OCI-LY7 (cell line): ENCODE measurements at regions not wholly inside any gene's neighbourhood (a gene's known extent, or its start where the extent isn't known, plus 50 kb on each side); places are given as distances from the start of the nearest gene placed in this dataset.

Experiments
- BruUV-seq: library from RNA; stranded (reverse); fragments of 400-500 nt; replicated peaks from 2 replicates; lab custom pipeline; 2021; lab: Mats Ljungman, UMichigan
- CTCF ChIA-PET: fragments of 300-600 bp; sonication (Branson Sonifier 250); formaldehyde crosslinking; loops from one replicate; lab custom pipeline; 2022; ENCODE audit warnings: antibody characterized with exemption; ENCODE audit not compliant: unreplicated experiment; lab: Charles Lee
- POLR2A ChIA-PET: fragments of 300-600 bp; sonication (Branson Sonifier 250); formaldehyde crosslinking; loops from one replicate; lab custom pipeline; 2022; ENCODE audit warnings: antibody characterized with exemption; lab: Charles Lee
- DNase-seq: peaks from one replicate; pipeline ENCODE4 v3.0.0-alpha.2; 2015; ENCODE audit warnings: low spot score
- H2AFZ ChIP-seq: fragments of 200-600 bp; sonication (generic), shearing (Covaris generic); 2 replicates; pipeline ENCODE4 v1.6.1; 2014; ENCODE audit warnings: mild to moderate bottlenecking, antibody characterized with exemption, low read length, moderate library complexity
- H3K27ac ChIP-seq: fragments of 200-600 bp; sonication (generic); 2 replicates; pipeline ENCODE4 v1.5.1; 2014; ENCODE audit warnings: mixed run types, low read depth, mild to moderate bottlenecking, moderate library complexity, low read length, inconsistent platforms; ENCODE audit not compliant: poor library complexity, severe bottlenecking
- H3K36me3 ChIP-seq: fragments of 200-600 bp; sonication (generic); 2 replicates; pipeline ENCODE4 v1.6.1; 2014; ENCODE audit warnings: mild to moderate bottlenecking, antibody characterized with exemption, low read length, moderate library complexity, mixed read lengths; ENCODE audit not compliant: insufficient read depth
- H3K4me1 ChIP-seq: fragments of 200-600 bp; sonication (generic); 2 replicates; pipeline ENCODE4 v1.5.1; 2014; ENCODE audit warnings: mild to moderate bottlenecking, low read length; ENCODE audit not compliant: insufficient read depth, poor library complexity, severe bottlenecking
- H3K4me2 ChIP-seq: fragments of 200-600 bp; sonication (generic); 2 replicates; pipeline ENCODE4 v1.6.1; 2014; ENCODE audit warnings: mild to moderate bottlenecking, low read length
- H3K4me3 ChIP-seq: fragments of 200-600 bp; sonication (generic); 2 replicates; pipeline ENCODE4 v1.5.1; 2014; ENCODE audit warnings: mild to moderate bottlenecking, low read depth, low read length; ENCODE audit not compliant: poor library complexity, severe bottlenecking
- H3K79me2 ChIP-seq: fragments of 200-600 bp; sonication (generic); 2 replicates; pipeline ENCODE4 v1.6.1; 2016; ENCODE audit warnings: low read depth, mild to moderate bottlenecking, low read length, moderate library complexity, mixed read lengths; ENCODE audit not compliant: insufficient read depth
- H3K9me2 ChIP-seq: fragments of 200-600 bp; sonication (generic); 2 replicates; pipeline ENCODE4 v1.6.1; 2016; ENCODE audit warnings: mild to moderate bottlenecking, low read length, mixed read lengths; ENCODE audit not compliant: insufficient read depth
- H3K9me3 ChIP-seq: fragments of 200-600 bp; sonication (generic); 2 replicates; pipeline ENCODE4 v1.6.1; 2014; ENCODE audit warnings: mild to moderate bottlenecking, mixed run types, low read length, mixed read lengths
- H4K20me1 ChIP-seq: fragments of 200-600 bp; sonication (generic); 2 replicates; pipeline ENCODE4 v1.6.1; 2014; ENCODE audit warnings: mild to moderate bottlenecking, antibody characterized with exemption, low read length, moderate library complexity, mixed read lengths; ENCODE audit not compliant: insufficient read depth
- EZH2phosphoT487 ChIP-seq: fragments of 200-600 bp; sonication (generic); IDR thresholded peaks from 2 replicates; pipeline ENCODE4 v1.6.1; 2018; ENCODE audit warnings: low read depth, borderline replicate concordance, mild to moderate bottlenecking, mixed run types, antibody characterized with exemption, low read length, moderate library complexity, mixed read lengths
- intact Hi-C: fragments of 100-400 bp; cut with micrococcal nuclease; formaldehyde crosslinking; loops from one replicate; pipeline ENCODE4 v1.10.0; 2022; ENCODE audit not compliant: unreplicated experiment
- TF ChIP-seq, protein P1 (sequence below): fragments of 200-600 bp; sonication (generic); conservative IDR thresholded peaks from 2 replicates; pipeline ENCODE4 v1.5.1; 2014; ENCODE audit warnings: mild to moderate bottlenecking, antibody characterized with exemption, low read length, moderate library complexity, mixed read lengths

DNA sequence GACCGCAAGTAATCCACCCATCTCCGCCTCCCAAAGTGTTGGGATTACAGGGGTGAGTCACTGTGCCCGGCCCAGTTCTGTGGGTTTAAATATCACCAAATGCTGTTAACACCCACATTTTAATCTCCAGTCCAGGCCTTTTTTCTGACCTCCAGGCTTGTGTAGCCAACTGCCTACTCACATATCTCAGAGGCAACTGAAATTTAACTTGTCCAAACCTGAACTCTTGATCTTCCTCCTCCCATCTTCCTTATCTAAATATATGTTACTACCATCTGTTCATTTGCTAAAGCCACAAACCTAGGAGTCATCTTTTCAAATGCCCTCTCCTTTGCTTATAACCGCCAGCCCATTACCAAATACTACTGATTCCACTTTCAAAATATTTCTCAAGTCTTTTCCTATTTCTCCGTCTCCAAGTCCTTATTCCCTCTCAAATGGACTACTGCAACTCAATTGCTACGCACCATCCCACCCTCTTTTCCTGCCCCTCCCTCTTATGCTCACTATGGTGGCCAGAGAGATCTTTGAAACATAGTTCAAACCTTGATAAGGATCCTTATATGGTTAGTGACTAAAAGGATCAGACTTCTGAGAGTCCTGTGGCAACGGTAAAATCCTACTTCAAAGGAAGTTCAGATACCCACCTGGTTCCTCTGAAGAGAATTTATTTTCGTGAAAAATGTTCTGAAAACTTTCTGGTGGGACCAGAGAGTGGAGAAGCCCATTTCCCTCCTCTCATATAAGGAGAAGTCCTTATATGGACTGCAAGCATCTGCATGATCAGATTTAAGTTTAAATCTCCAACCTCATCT, 78.5 kb upstream of the CDC42BPA start:
- no peak for DNase-seq
- no peaks in the 10 kb centered on the region for H3K4me1 ChIP-seq
- H3K79me2 ChIP-seq: no peaks in the 10 kb centered on the region
- POLR2A ChIA-PET: no interaction called here
- intact Hi-C loops: no loop called here
- H3K4me3 ChIP-seq: no peak overlapping the region
- no TSS peak for BruUV-seq
- CTCF ChIA-PET: no interaction called here
- H3K9me3 ChIP-seq: no peaks in the 10 kb centered on the region
- no peak for TF ChIP-seq EZH2phosphoT487
- TF ChIP-seq, protein P1, sequence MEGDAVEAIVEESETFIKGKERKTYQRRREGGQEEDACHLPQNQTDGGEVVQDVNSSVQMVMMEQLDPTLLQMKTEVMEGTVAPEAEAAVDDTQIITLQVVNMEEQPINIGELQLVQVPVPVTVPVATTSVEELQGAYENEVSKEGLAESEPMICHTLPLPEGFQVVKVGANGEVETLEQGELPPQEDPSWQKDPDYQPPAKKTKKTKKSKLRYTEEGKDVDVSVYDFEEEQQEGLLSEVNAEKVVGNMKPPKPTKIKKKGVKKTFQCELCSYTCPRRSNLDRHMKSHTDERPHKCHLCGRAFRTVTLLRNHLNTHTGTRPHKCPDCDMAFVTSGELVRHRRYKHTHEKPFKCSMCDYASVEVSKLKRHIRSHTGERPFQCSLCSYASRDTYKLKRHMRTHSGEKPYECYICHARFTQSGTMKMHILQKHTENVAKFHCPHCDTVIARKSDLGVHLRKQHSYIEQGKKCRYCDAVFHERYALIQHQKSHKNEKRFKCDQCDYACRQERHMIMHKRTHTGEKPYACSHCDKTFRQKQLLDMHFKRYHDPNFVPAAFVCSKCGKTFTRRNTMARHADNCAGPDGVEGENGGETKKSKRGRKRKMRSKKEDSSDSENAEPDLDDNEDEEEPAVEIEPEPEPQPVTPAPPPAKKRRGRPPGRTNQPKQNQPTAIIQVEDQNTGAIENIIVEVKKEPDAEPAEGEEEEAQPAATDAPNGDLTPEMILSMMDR: no peak
- no peaks in the 10 kb centered on the region for H3K36me3 ChIP-seq
- no peak overlapping the region for H2AFZ ChIP-seq
- H4K20me1 ChIP-seq: no peaks in the 10 kb centered on the region
- H3K4me2 ChIP-seq: no peak overlapping the region
- no peak overlapping the region for H3K27ac ChIP-seq
- H3K9me2 ChIP-seq: no peaks in the 10 kb centered on the region

DNA sequence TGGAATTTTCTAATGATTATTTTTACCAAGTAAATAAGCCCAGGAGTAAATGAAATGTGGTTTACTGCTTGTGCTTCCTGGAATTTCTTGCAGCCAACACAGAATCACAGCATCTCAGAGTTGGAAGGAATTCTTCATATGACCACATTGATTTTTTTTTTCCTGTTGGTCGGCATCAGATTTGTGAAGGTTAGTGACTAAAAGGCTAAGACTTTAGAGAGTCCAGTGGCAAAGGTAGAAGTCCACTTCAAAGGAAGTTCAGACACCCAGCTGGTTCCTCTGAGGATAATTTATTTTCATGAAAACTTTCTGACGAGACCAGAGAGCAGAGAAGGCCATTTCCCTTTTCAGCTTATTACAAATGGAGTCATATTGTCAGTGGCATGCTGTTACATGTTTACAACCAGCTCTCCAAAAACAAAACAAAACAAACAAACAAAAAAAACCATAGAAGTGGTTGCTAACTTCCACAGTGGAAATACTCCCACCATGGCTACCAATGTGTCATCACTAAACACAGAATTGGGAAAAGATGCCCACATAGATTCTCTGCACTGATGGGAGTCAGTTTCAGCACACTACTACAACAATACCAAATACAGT, 77.2 kb upstream of the CDC42BPA start:
- no TSS peak for BruUV-seq
- Histone ChIP-seq H3K79me2 (no peaks in the 10 kb centered on the region), H3K4me2 (no peak overlapping the region), H3K36me3 (no peaks in the 10 kb centered on the region), H3K9me2 (no peaks in the 10 kb centered on the region), H4K20me1 (no peaks in the 10 kb centered on the region), H3K27ac (no peak overlapping the region), H3K4me1 (no peaks in the 10 kb centered on the region), H3K4me3 (no peak overlapping the region), H2AFZ (no peak overlapping the region), H3K9me3 (no peaks in the 10 kb centered on the region)
- TF ChIP-seq, protein P1: no peak
- TF ChIP-seq EZH2phosphoT487: no peak
- CTCF ChIA-PET: no interaction called here
- intact Hi-C loops: no loop called here
- POLR2A ChIA-PET: no interaction called here
- no peak for DNase-seq
